IMR-90 (cell line): ENCODE measurements at regions not wholly inside any gene's neighbourhood (a gene's known extent, or its start where the extent isn't known, plus 50 kb on each side); places are given as distances from the start of the nearest gene placed in this dataset.

ENCODE experiments used
- ATAC-seq: fragments of 200-7000 bp; cut with Tn5 transposase; 2 replicates; pipeline ENCODE4 v1.9.1; 2020; ENCODE audit warnings: low read depth, mild to moderate bottlenecking, moderate library complexity
- BruUV-seq: library from RNA; stranded (reverse); fragments of 400-500 nt; replicated peaks from 2 replicates; lab custom pipeline; 2021; lab: Mats Ljungman, UMichigan
- CTCF ChIA-PET: fragments of 300-600 bp; formaldehyde crosslinking; extraction: SDS; loops from one replicate; lab custom pipeline; 2021; ENCODE audit warnings: antibody characterized with exemption; lab: Yijun Ruan, JAX
- POLR2A ChIA-PET: fragments of 300-600 bp; sonication (Branson Sonifier 250); formaldehyde crosslinking; loops from one replicate; lab custom pipeline; 2022; ENCODE audit warnings: antibody characterized with exemption; ENCODE audit not compliant: unreplicated experiment; lab: Charles Lee
- DNase-seq: peaks from one replicate; pipeline ENCODE4 v3.0.0; 2013
- H2AFZ ChIP-seq: replicated peaks from 2 replicates; pipeline ENCODE3; 2013; ENCODE audit warnings: low read length, mild to moderate bottlenecking; ENCODE audit not compliant: poor library complexity
- H2AK5ac ChIP-seq: 2 replicates; pipeline ENCODE4 v1.6.1; 2013; ENCODE audit warnings: low read depth, low read length, inconsistent platforms
- H2AK9ac ChIP-seq: replicated peaks from 2 replicates; pipeline ENCODE3; 2013; ENCODE audit warnings: mild to moderate bottlenecking, low read depth, low read length, moderate library complexity; ENCODE audit not compliant: poor library complexity
- H2BK120ac ChIP-seq: 2 replicates; pipeline ENCODE4 v1.6.1; 2013; ENCODE audit warnings: low read depth, low read length, inconsistent platforms
- H2BK15ac ChIP-seq: 3 replicates; pipeline ENCODE4 v1.6.1; 2013; ENCODE audit warnings: low read depth, low read length, inconsistent platforms
- H2BK20ac ChIP-seq: 2 replicates; pipeline ENCODE4 v1.6.1; 2013; ENCODE audit warnings: low read depth, mild to moderate bottlenecking, inconsistent platforms, low read length, moderate library complexity
- H2BK5ac ChIP-seq: 2 replicates; pipeline ENCODE4 v1.6.1; 2013; ENCODE audit warnings: mild to moderate bottlenecking, low read depth, low read length, inconsistent platforms; ENCODE audit not compliant: poor library complexity, severe bottlenecking
- H3K14ac ChIP-seq: replicated peaks from 2 replicates; pipeline ENCODE4 v1.6.1; 2013; ENCODE audit warnings: low read depth, low read length, inconsistent platforms
- H3K18ac ChIP-seq: 2 replicates; pipeline ENCODE4 v1.6.1; 2013; ENCODE audit warnings: low read depth, low read length, control low read depth
- H3K23ac ChIP-seq: 2 replicates; pipeline ENCODE4 v1.6.1; 2013; ENCODE audit warnings: low read depth, low read length, inconsistent platforms
- H3K27ac ChIP-seq: 2 replicates; pipeline ENCODE4 v1.5.1; 2013; ENCODE audit warnings: mild to moderate bottlenecking, control low read depth, low read length; ENCODE audit not compliant: insufficient read depth
- H3K27me3 ChIP-seq: 2 replicates; pipeline ENCODE4 v1.6.1; 2013; ENCODE audit warnings: low read length; ENCODE audit not compliant: control insufficient read depth, insufficient read depth
- H3K36me3 ChIP-seq: 2 replicates; pipeline ENCODE4 v1.6.1; 2013; ENCODE audit warnings: low read length, mixed read lengths; ENCODE audit not compliant: control insufficient read depth, insufficient read depth
- H3K4ac ChIP-seq: 2 replicates; pipeline ENCODE4 v1.6.1; 2013; ENCODE audit warnings: low read depth, low read length, inconsistent platforms
- H3K4me1 ChIP-seq: 2 replicates; pipeline ENCODE4 v1.6.1; 2013; ENCODE audit warnings: low read length, mixed read lengths; ENCODE audit not compliant: control insufficient read depth, insufficient read depth
- H3K4me2 ChIP-seq: 2 replicates; pipeline ENCODE4 v1.6.1; 2013; ENCODE audit warnings: low read depth, mild to moderate bottlenecking, control low read depth, low read length, moderate library complexity
- H3K4me3 ChIP-seq: 2 replicates; pipeline ENCODE4 v1.5.1; 2013; ENCODE audit warnings: low read depth, mild to moderate bottlenecking, control low read depth, low read length, moderate library complexity; ENCODE audit not compliant: insufficient read depth
- H3K56ac ChIP-seq: 2 replicates; pipeline ENCODE4 v1.6.1; 2013; ENCODE audit warnings: low read length, inconsistent platforms; ENCODE audit not compliant: insufficient read depth; ENCODE audit errors: extremely low read depth
- H3K79me1 ChIP-seq, 2 experiments: 2 replicates each; pipeline ENCODE4 v1.6.1; 2013; ENCODE audit warnings: low read length in 2 of 2, inconsistent platforms in 1 of 2, low read depth in 1 of 2
- H3K9ac ChIP-seq: 2 replicates; pipeline ENCODE4 v1.6.1; 2013; ENCODE audit warnings: low read depth, low read length, control low read depth
- H3K9me1 ChIP-seq: 2 replicates; pipeline ENCODE4 v1.6.1; 2013; ENCODE audit warnings: low read length, inconsistent platforms; ENCODE audit not compliant: insufficient read depth
- H3K9me3 ChIP-seq: 2 replicates; pipeline ENCODE4 v1.6.1; 2013; ENCODE audit warnings: low read length; ENCODE audit not compliant: control insufficient read depth, insufficient read depth
- H4K20me1 ChIP-seq: 2 replicates; pipeline ENCODE4 v1.6.1; 2013; ENCODE audit warnings: low read length, inconsistent platforms; ENCODE audit not compliant: insufficient read depth
- H4K5ac ChIP-seq: 2 replicates; pipeline ENCODE4 v1.6.1; 2013; ENCODE audit warnings: mild to moderate bottlenecking, low read depth, low read length, control low read depth
- H4K8ac ChIP-seq, 2 experiments: 2 replicates each; pipeline ENCODE4 v1.6.1; 2013; ENCODE audit warnings: low read depth in 2 of 2, low read length in 2 of 2, control low read depth in 1 of 2, inconsistent platforms in 1 of 2
- H4K91ac ChIP-seq: 2 replicates; pipeline ENCODE4 v1.6.1; 2013; ENCODE audit warnings: low read depth, low read length, inconsistent platforms; ENCODE audit not compliant: insufficient read depth
- CEBPB ChIP-seq: IDR thresholded peaks from 2 replicates; pipeline ENCODE4 v1.6.1; 2012; ENCODE audit warnings: low read depth, low read length, improper control_type of control experiment
- ELK1 ChIP-seq: fragments of 150-350 bp; IDR thresholded peaks from 2 replicates; pipeline ENCODE4 v1.6.1; 2016; ENCODE audit warnings: low read depth, mild to moderate bottlenecking, low read length, moderate library complexity, borderline replicate concordance
- FOS ChIP-seq: fragments of 150-350 bp; IDR thresholded peaks from 2 replicates; pipeline ENCODE4 v1.6.1; 2016; ENCODE audit warnings: low read depth, low read length
- MAZ ChIP-seq: IDR thresholded peaks from 2 replicates; pipeline ENCODE4 v1.6.1; 2012; ENCODE audit warnings: low read depth, mild to moderate bottlenecking, low read length, improper control_type of control experiment, moderate library complexity, borderline replicate concordance
- NFE2L2 ChIP-seq: fragments of 150-350 bp; IDR thresholded peaks from 2 replicates; pipeline ENCODE4 v1.6.1; 2016; ENCODE audit warnings: low read depth, mild to moderate bottlenecking, low read length
- POLR2A ChIP-seq: IDR thresholded peaks from 2 replicates; pipeline ENCODE4 v1.6.1; 2012; ENCODE audit warnings: mild to moderate bottlenecking, low read depth, low read length
- RCOR1 ChIP-seq: IDR thresholded peaks from 2 replicates; pipeline ENCODE4 v1.6.1; 2012; ENCODE audit warnings: mild to moderate bottlenecking, low read length, improper control_type of control experiment; ENCODE audit not compliant: insufficient replicate concordance
- SMC3 ChIP-seq: fragments of 150-350 bp; IDR thresholded peaks from 2 replicates; pipeline ENCODE4 v1.6.1; 2016; ENCODE audit warnings: low read depth, mild to moderate bottlenecking, antibody characterized with exemption, low read length, moderate library complexity
- WGBS, 2 experiments: methylation state at CpG; one replicate each; pipeline versions ENCODE4 v1.1.5 to v1.1.7; 2013; ENCODE audit warnings: missing lambda C conversion rate in 2 of 2; ENCODE audit not compliant: insufficient read length in 1 of 2; ENCODE audit errors: extremely low coverage in 2 of 2; 5-methylcytosine and 5-hydroxymethylcytosine counted together
- dilution Hi-C: fragments of 300-500 bp; cut with HindIII; formaldehyde crosslinking; loops from one replicate; pipeline ENCODE4 v1.14.3; 2018; ENCODE audit warnings: low sequenced_read_pairs; ENCODE audit not compliant: unreplicated experiment
- in situ Hi-C: fragments of 300-500 bp; cut with MboI; formaldehyde crosslinking; loops from 3 replicates; pipeline ENCODE4 v1.14.3; 2019; ENCODE audit warnings: low sequenced_read_pairs, inconsistent platforms, mixed read lengths
- intact Hi-C: fragments of 100-400 bp; cut with micrococcal nuclease; formaldehyde crosslinking; loops from 2 replicates; pipeline ENCODE4 v1.10.0; 2022
- TF ChIP-seq, protein P1 (sequence below): fragments of 150-350 bp; IDR thresholded peaks from 2 replicates; pipeline ENCODE4 v1.6.1; 2017; ENCODE audit warnings: mild to moderate bottlenecking, antibody characterized with exemption, low read length, low read depth
- TF ChIP-seq, protein P2 (sequence below): conservative IDR thresholded peaks from 2 replicates; pipeline ENCODE4 v1.5.1; 2012; ENCODE audit warnings: mild to moderate bottlenecking, low read depth, low read length, improper control_type of control experiment

DNA sequence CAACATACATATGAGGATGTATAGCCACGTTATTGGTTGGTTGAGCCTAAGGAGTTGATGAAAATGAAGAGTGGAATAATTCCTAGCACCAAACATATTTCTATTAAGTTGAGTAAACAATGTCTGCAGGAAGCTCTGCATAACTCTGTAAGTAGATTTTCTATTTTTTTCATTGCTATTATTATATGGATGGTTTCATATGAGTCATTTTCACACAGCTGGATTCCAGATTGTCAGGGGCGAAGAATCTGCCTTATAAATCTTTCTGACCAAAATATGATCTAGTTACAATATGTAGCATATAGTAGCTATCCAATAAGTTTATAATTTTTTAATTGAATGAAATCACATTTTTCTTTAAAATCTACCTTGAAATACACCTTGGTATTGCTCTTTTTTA, 468.0 kb upstream of the PKDCC start:
- Histone ChIP-seq H2AK9ac (no peak overlapping the region), H3K14ac (no peak overlapping the region), H2BK120ac (no peak overlapping the region), H3K9me3 (no peaks in the 10 kb centered on the region; the same call in 1 of the 2 replicates), H3K4ac (no peak overlapping the region), H3K79me1 (no peaks in the 10 kb centered on the region), H3K9me1 (no peaks in the 10 kb centered on the region), H3K4me2 (no peak overlapping the region), H2BK5ac (no peak overlapping the region), H4K20me1 (no peaks in the 10 kb centered on the region), H3K27ac (no peak overlapping the region), H2BK20ac (no peak overlapping the region), H4K8ac (no peak overlapping the region), H3K18ac (no peak overlapping the region), H3K23ac (no peak overlapping the region), H3K56ac (no peak overlapping the region), H3K36me3 (no peaks in the 10 kb centered on the region), H4K91ac (no peak overlapping the region), H2AK5ac (no peak overlapping the region), H3K9ac (no peak overlapping the region), H3K4me3 (no peak overlapping the region), H2BK15ac (no peak overlapping the region), H2AFZ (no peak overlapping the region), H3K4me1 (no peaks in the 10 kb centered on the region), H3K27me3 (no peaks in the 10 kb centered on the region), H4K5ac (no peak overlapping the region)
- POLR2A ChIA-PET = no interaction called here
- no peak for ATAC-seq
- no peak for TF ChIP-seq CEBPB
- TF ChIP-seq ELK1 = no peak
- TF ChIP-seq NFE2L2 = no peak
- no peak for TF ChIP-seq MAZ
- TF ChIP-seq RCOR1 = no peak
- no peak for TF ChIP-seq SMC3
- no peak for TF ChIP-seq FOS
- TF ChIP-seq, protein P1, sequence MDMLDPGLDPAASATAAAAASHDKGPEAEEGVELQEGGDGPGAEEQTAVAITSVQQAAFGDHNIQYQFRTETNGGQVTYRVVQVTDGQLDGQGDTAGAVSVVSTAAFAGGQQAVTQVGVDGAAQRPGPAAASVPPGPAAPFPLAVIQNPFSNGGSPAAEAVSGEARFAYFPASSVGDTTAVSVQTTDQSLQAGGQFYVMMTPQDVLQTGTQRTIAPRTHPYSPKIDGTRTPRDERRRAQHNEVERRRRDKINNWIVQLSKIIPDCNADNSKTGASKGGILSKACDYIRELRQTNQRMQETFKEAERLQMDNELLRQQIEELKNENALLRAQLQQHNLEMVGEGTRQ = no peak
- TF ChIP-seq POLR2A = no peak
- TF ChIP-seq, protein P2, sequence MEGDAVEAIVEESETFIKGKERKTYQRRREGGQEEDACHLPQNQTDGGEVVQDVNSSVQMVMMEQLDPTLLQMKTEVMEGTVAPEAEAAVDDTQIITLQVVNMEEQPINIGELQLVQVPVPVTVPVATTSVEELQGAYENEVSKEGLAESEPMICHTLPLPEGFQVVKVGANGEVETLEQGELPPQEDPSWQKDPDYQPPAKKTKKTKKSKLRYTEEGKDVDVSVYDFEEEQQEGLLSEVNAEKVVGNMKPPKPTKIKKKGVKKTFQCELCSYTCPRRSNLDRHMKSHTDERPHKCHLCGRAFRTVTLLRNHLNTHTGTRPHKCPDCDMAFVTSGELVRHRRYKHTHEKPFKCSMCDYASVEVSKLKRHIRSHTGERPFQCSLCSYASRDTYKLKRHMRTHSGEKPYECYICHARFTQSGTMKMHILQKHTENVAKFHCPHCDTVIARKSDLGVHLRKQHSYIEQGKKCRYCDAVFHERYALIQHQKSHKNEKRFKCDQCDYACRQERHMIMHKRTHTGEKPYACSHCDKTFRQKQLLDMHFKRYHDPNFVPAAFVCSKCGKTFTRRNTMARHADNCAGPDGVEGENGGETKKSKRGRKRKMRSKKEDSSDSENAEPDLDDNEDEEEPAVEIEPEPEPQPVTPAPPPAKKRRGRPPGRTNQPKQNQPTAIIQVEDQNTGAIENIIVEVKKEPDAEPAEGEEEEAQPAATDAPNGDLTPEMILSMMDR = no peak
- DNase-seq = no peak
- no CpG with 5 or more reads among the region's 2 CpGs for WGBS, 2 experiments
- in situ Hi-C loops (no loop called here), intact Hi-C loops (no loop called here), dilution Hi-C loops (no loop called here)
- CTCF ChIA-PET = no interaction called here
- BruUV-seq = no TSS peak
